HEK293 (cell line): ENCODE measurements at regions not wholly inside any gene's neighbourhood (a gene's known extent, or its start where the extent isn't known, plus 50 kb on each side); places are given as distances from the start of the nearest gene placed in this dataset.

ENCODE experiments used
- ATF2 ChIP-seq: fragments of 450-650 bp; formaldehyde crosslinking; IDR thresholded peaks from 2 replicates; pipeline ENCODE4 v1.5.1; 2016; ENCODE audit warnings: missing biosample characterization, missing genetic modification characterization, low read depth
- BCL11B ChIP-seq: fragments of 450-650 bp; formaldehyde crosslinking; IDR thresholded peaks from 2 replicates; pipeline ENCODE4 v1.5.1; 2016; ENCODE audit warnings: low read depth, missing biosample characterization, missing genetic modification characterization
- FEZF1 ChIP-seq: fragments of 450-650 bp; formaldehyde crosslinking; IDR thresholded peaks from 2 replicates; pipeline ENCODE4 v1.5.1; 2016; ENCODE audit warnings: missing biosample characterization, missing genetic modification characterization
- HOXA7 ChIP-seq: sonication (generic); formaldehyde crosslinking; IDR thresholded peaks from 2 replicates; pipeline ENCODE4 v1.8.1; 2022; ENCODE audit warnings: missing genetic modification reagents, borderline replicate concordance
- KLF10 ChIP-seq: fragments of 450-650 bp; IDR thresholded peaks from 2 replicates; pipeline ENCODE4 v1.5.1; 2018; ENCODE audit warnings: missing biosample characterization, mild to moderate bottlenecking, missing genetic modification characterization
- SALL2 ChIP-seq: fragments of 450-650 bp; formaldehyde crosslinking; IDR thresholded peaks from 2 replicates; pipeline ENCODE4 v1.5.0; 2017; ENCODE audit warnings: missing biosample characterization, mild to moderate bottlenecking, missing genetic modification characterization, borderline replicate concordance
- SETDB1 ChIP-seq: IDR thresholded peaks from one replicate; pipeline ENCODE4 v1.6.1; 2017; ENCODE audit warnings: mild to moderate bottlenecking, low read length, moderate library complexity, mixed read lengths; ENCODE audit not compliant: insufficient read length
- TCF7L2 ChIP-seq: IDR thresholded peaks from 2 replicates; pipeline ENCODE4 v1.6.1; 2011; ENCODE audit warnings: low read depth, mild to moderate bottlenecking, inconsistent platforms, low read length, moderate library complexity, borderline replicate concordance
- ZBTB10 ChIP-seq: fragments of 450-650 bp; formaldehyde crosslinking; IDR thresholded peaks from 2 replicates; pipeline ENCODE4 v1.5.1; 2016; ENCODE audit warnings: missing biosample characterization, missing genetic modification characterization
- ZBTB26 ChIP-seq: fragments of 450-650 bp; formaldehyde crosslinking; optimal IDR thresholded peaks from 2 replicates; pipeline ENCODE3; 2016; ENCODE audit warnings: missing biosample characterization, mild to moderate bottlenecking, missing genetic modification characterization
- ZBTB49 ChIP-seq: fragments of 450-650 bp; formaldehyde crosslinking; IDR thresholded peaks from 2 replicates; pipeline ENCODE4 v1.5.1; 2016; ENCODE audit warnings: missing biosample characterization, missing genetic modification characterization, low read depth
- ZBTB8A ChIP-seq: fragments of 450-650 bp; formaldehyde crosslinking; IDR thresholded peaks from 2 replicates; pipeline ENCODE4 v1.5.1; 2016; ENCODE audit warnings: missing biosample characterization, missing genetic modification characterization
- ZFP41 ChIP-seq: fragments of 450-650 bp; formaldehyde crosslinking; IDR thresholded peaks from 2 replicates; pipeline ENCODE4 v1.5.1; 2016; ENCODE audit warnings: missing biosample characterization, missing genetic modification characterization, borderline replicate concordance
- ZNF140 ChIP-seq: fragments of 450-650 bp; formaldehyde crosslinking; IDR thresholded peaks from 2 replicates; pipeline ENCODE4 v1.5.1; 2016; ENCODE audit warnings: missing biosample characterization, missing genetic modification characterization
- ZNF155 ChIP-seq: fragments of 450-650 bp; formaldehyde crosslinking; IDR thresholded peaks from 2 replicates; pipeline ENCODE4 v1.5.1; 2016; ENCODE audit warnings: missing biosample characterization, missing genetic modification characterization
- ZNF23 ChIP-seq: fragments of 450-650 bp; formaldehyde crosslinking; IDR thresholded peaks from 2 replicates; pipeline ENCODE4 v1.5.1; 2016; ENCODE audit warnings: missing biosample characterization, missing genetic modification characterization, borderline replicate concordance
- ZNF341 ChIP-seq: fragments of 450-650 bp; formaldehyde crosslinking; IDR thresholded peaks from 2 replicates; pipeline ENCODE4; 2016; ENCODE audit warnings: low read depth, missing biosample characterization, missing genetic modification characterization
- ZNF362 ChIP-seq: fragments of 450-650 bp; formaldehyde crosslinking; IDR thresholded peaks from 2 replicates; pipeline ENCODE4 v1.5.1; 2016; ENCODE audit warnings: missing biosample characterization, missing genetic modification characterization
- ZNF514 ChIP-seq: fragments of 450-650 bp; formaldehyde crosslinking; IDR thresholded peaks from 2 replicates; pipeline ENCODE4 v1.5.1; 2016; ENCODE audit warnings: missing biosample characterization, missing genetic modification characterization
- ZNF529 ChIP-seq: fragments of 450-650 bp; formaldehyde crosslinking; IDR thresholded peaks from 2 replicates; pipeline ENCODE4 v1.5.1; 2017; ENCODE audit warnings: missing genetic modification characterization, missing biosample characterization; ENCODE audit not compliant: insufficient replicate concordance
- ZNF561 ChIP-seq: fragments of 450-650 bp; IDR thresholded peaks from 2 replicates; pipeline ENCODE4 v1.5.1; 2018; ENCODE audit warnings: missing biosample characterization, missing genetic modification characterization, borderline replicate concordance
- ZNF571 ChIP-seq: fragments of 450-650 bp; formaldehyde crosslinking; IDR thresholded peaks from 2 replicates; pipeline ENCODE4 v1.5.0; 2017; ENCODE audit warnings: missing biosample characterization, missing genetic modification characterization
- ZNF624 ChIP-seq: fragments of 450-650 bp; formaldehyde crosslinking; IDR thresholded peaks from 2 replicates; pipeline ENCODE4 v1.5.1; 2017; ENCODE audit warnings: missing biosample characterization, missing genetic modification characterization
- ZNF654 ChIP-seq: fragments of 450-650 bp; formaldehyde crosslinking; IDR thresholded peaks from 2 replicates; pipeline ENCODE4 v1.5.1; 2016; ENCODE audit warnings: low read depth, missing biosample characterization, missing genetic modification characterization
- ZNF692 ChIP-seq: fragments of 450-650 bp; formaldehyde crosslinking; IDR thresholded peaks from 2 replicates; pipeline ENCODE4 v1.5.1; 2016; ENCODE audit warnings: missing biosample characterization, missing genetic modification characterization
- ZNF843 ChIP-seq: fragments of 450-650 bp; formaldehyde crosslinking; IDR thresholded peaks from 2 replicates; pipeline ENCODE4 v1.5.1; 2016; ENCODE audit warnings: missing biosample characterization, missing genetic modification characterization
- ZSCAN23 ChIP-seq: fragments of 450-650 bp; formaldehyde crosslinking; IDR thresholded peaks from 2 replicates; pipeline ENCODE4 v1.5.1; 2016; ENCODE audit warnings: missing biosample characterization, missing genetic modification characterization
- ZXDB ChIP-seq: fragments of 450-650 bp; formaldehyde crosslinking; IDR thresholded peaks from 2 replicates; pipeline ENCODE4 v1.5.1; 2016; ENCODE audit warnings: missing biosample characterization, missing genetic modification characterization

- TF ChIP-seq ZNF692 (tag by site-specific recombination) (peak; percentile 75), ZNF155 (tag by site-specific recombination) (no peak), BCL11B (tag by site-specific recombination) (no peak), ZSCAN23 (tag by site-specific recombination) (no peak), HOXA7 (CRISPR knock-in tag) (no peak), ZNF23 (tag by site-specific recombination) (no peak), ZBTB49 (tag by site-specific recombination) (no peak), ZNF529 (tag by site-specific recombination) (no peak), ZBTB26 (no peak), ZBTB8A (tag by site-specific recombination) (no peak), ZNF843 (peak; percentile 91), SETDB1 (no peak), ZXDB (tag by site-specific recombination) (peak; percentile 82), ZNF514 (tag by site-specific recombination) (no peak), FEZF1 (tag by site-specific recombination) (peak; percentile 80), KLF10 (tag by site-specific recombination) (peak; percentile 47), ZNF362 (tag by site-specific recombination) (peak; percentile 73; the same call in 1 of the 2 replicates), ZNF140 (tag by site-specific recombination) (no peak), ZNF561 (tag by site-specific recombination) (peak; percentile 56; the same call in 1 of the 2 replicates), SALL2 (tag by site-specific recombination) (no peak), TCF7L2 (no peak), ZBTB10 (no peak), ZNF571 (tag by site-specific recombination) (no peak), ZNF624 (tag by site-specific recombination) (no peak), ZNF654 (tag by site-specific recombination) (no peak), ATF2 (tag by site-specific recombination) (no peak), ZNF341 (no peak), ZFP41 (no peak)
Measured at GRCh38 chr5:126002222-126002897, 420.8 kb upstream of the GRAMD2B start (continued).
